H1 (cell line): ENCODE measurements at regions not wholly inside any gene's neighbourhood (a gene's known extent, or its start where the extent isn't known, plus 50 kb on each side); places are given as distances from the start of the nearest gene placed in this dataset.

ENCODE experiments used
- CTCF ChIA-PET: fragments of 300-600 bp; sonication (Branson Sonifier 250); formaldehyde crosslinking; loops from one replicate; lab custom pipeline; 2021; ENCODE audit not compliant: partially characterized antibody; lab: Charles Lee
- POLR2A ChIA-PET: fragments of 300-600 bp; sonication (Branson Sonifier 250); formaldehyde crosslinking; loops from one replicate; lab custom pipeline; 2021; ENCODE audit warnings: inconsistent platforms; ENCODE audit not compliant: partially characterized antibody; lab: Charles Lee
- DNase-seq, 2 experiments: peaks; one replicate each; pipeline versions ENCODE4 v3.0.0 to v3.0.0-alpha.2; 2010 to 2022; ENCODE audit warnings: low spot score in 2 of 2, low read depth in 1 of 2, mixed read lengths in 1 of 2
- FAIRE-seq: peaks from 2 replicates; lab custom pipeline; 2011; peaks lifted over from hg19 to GRCh38; lab: Jason Lieb, UNC
- H2AFZ ChIP-seq: 2 replicates; pipeline ENCODE4 v1.8.1; 2012; ENCODE audit warnings: low read length, inconsistent platforms
- H2AK5ac ChIP-seq: 2 replicates; pipeline ENCODE4 v1.6.1; 2013; ENCODE audit warnings: low read depth, low read length
- H2BK120ac ChIP-seq: replicated peaks from 2 replicates; pipeline ENCODE3; 2013; ENCODE audit warnings: low read depth, low read length, inconsistent platforms
- H2BK12ac ChIP-seq: 2 replicates; pipeline ENCODE4 v1.6.1; 2013; ENCODE audit warnings: low read depth, low read length
- H2BK15ac ChIP-seq: 2 replicates; pipeline ENCODE4 v1.6.1; 2013; ENCODE audit warnings: low read length
- H2BK20ac ChIP-seq: 2 replicates; pipeline ENCODE4 v1.6.1; 2013; ENCODE audit warnings: low read length
- H2BK5ac ChIP-seq: 2 replicates; pipeline ENCODE4 v1.6.1; 2013; ENCODE audit warnings: low read depth, low read length
- H3K14ac ChIP-seq: 2 replicates; pipeline ENCODE4 v1.6.1; 2013; ENCODE audit warnings: inconsistent platforms; ENCODE audit not compliant: insufficient read length
- H3K18ac ChIP-seq: 2 replicates; pipeline ENCODE4 v1.6.1; 2013; ENCODE audit warnings: low read length; ENCODE audit errors: extremely low read depth
- H3K23ac ChIP-seq: 2 replicates; pipeline ENCODE4 v1.6.1; 2013; ENCODE audit warnings: inconsistent platforms; ENCODE audit not compliant: insufficient read length
- H3K23me2 ChIP-seq: 2 replicates; pipeline ENCODE4 v1.6.1; 2013; ENCODE audit warnings: low read depth, low read length
- H3K27ac ChIP-seq: 2 replicates; pipeline ENCODE4 v1.6.1; 2011; ENCODE audit warnings: low read depth, low read length, inconsistent platforms
- H3K27me3 ChIP-seq, 4 experiments: replicated peaks in 1 of 4; 1 replicate in 1 of 4; 2 replicates in 3 of 4; pipeline versions ENCODE4 v1.6.1 to v1.8.1; 2011 to 2013; ENCODE audit warnings: low read length in 3 of 4, mild to moderate bottlenecking in 3 of 4, inconsistent platforms in 2 of 4, mixed read lengths in 2 of 4, moderate library complexity in 1 of 4; ENCODE audit not compliant: control insufficient read depth in 3 of 4, insufficient read depth in 3 of 4; ENCODE audit errors: extremely low read depth in 1 of 4
- H3K36me3 ChIP-seq, 4 experiments: 2 replicates each; pipeline versions ENCODE4 v1.6.1 to v1.8.1; 2011 to 2013; ENCODE audit warnings: mild to moderate bottlenecking in 4 of 4, low read length in 3 of 4, moderate library complexity in 2 of 4, control low read depth in 1 of 4, inconsistent platforms in 1 of 4; ENCODE audit not compliant: insufficient read depth in 4 of 4, control insufficient read depth in 2 of 4
- H3K4ac ChIP-seq: replicated peaks from 2 replicates; pipeline ENCODE3; 2013; ENCODE audit warnings: low read length, low read depth, mixed read lengths, inconsistent platforms; ENCODE audit not compliant: insufficient read length
- H3K4me1 ChIP-seq, 4 experiments: replicated peaks in 1 of 4; 1 replicate in 1 of 4; 2 replicates in 3 of 4; pipeline versions ENCODE4 v1.6.1 to v1.8.1; 2011 to 2013; ENCODE audit warnings: low read length in 3 of 4, inconsistent platforms in 2 of 4, mixed read lengths in 1 of 4; ENCODE audit not compliant: insufficient read depth in 4 of 4, control insufficient read depth in 3 of 4
- H3K4me2 ChIP-seq, 2 experiments: 2 replicates each; pipeline versions ENCODE4 v1.6.1 to v1.8.1; 2011 to 2013; ENCODE audit warnings: low read depth in 2 of 2, low read length in 2 of 2, control low read depth in 1 of 2, inconsistent platforms in 1 of 2, mild to moderate bottlenecking in 1 of 2; ENCODE audit not compliant: insufficient read depth in 1 of 2
- H3K4me3 ChIP-seq, 4 experiments: fragments of 200-600, 300-600 bp in 1 of 4; sonication (generic), shearing (Covaris generic), sonication (Bioruptor Twin) in 1 of 4; 2 replicates each; pipeline versions ENCODE4 v1.5.1 to v1.8.1; 2011 to 2016; ENCODE audit warnings: low read length in 4 of 4, low read depth in 3 of 4, control low read depth in 2 of 4, inconsistent platforms in 2 of 4, mild to moderate bottlenecking in 2 of 4, mixed read lengths in 1 of 4, moderate library complexity in 1 of 4; ENCODE audit not compliant: insufficient read depth in 2 of 4; ENCODE audit errors: extremely low read depth in 1 of 4
- H3K56ac ChIP-seq: replicated peaks from 2 replicates; pipeline ENCODE3; 2013; ENCODE audit warnings: low read depth, mild to moderate bottlenecking, mixed read lengths, low read length, inconsistent platforms; ENCODE audit not compliant: insufficient read length
- H3K79me1 ChIP-seq: 2 replicates; pipeline ENCODE4 v1.6.1; 2013; ENCODE audit warnings: low read depth, low read length, control low read depth
- H3K79me2 ChIP-seq, 2 experiments: 2 replicates each; pipeline versions ENCODE4 v1.6.1 to v1.8.1; 2012 to 2013; ENCODE audit warnings: low read length in 2 of 2, mild to moderate bottlenecking in 2 of 2, inconsistent platforms in 1 of 2; ENCODE audit not compliant: insufficient read depth in 2 of 2, control insufficient read depth in 1 of 2
- H3K9ac ChIP-seq, 4 experiments: replicated peaks in 1 of 4; 1 replicate in 1 of 4; 2 replicates in 3 of 4; pipeline versions ENCODE4 v1.6.1 to v1.8.1; 2011 to 2013; ENCODE audit warnings: low read depth in 3 of 4, low read length in 3 of 4, control low read depth in 2 of 4, mild to moderate bottlenecking in 2 of 4, moderate library complexity in 2 of 4, inconsistent platforms in 1 of 4; ENCODE audit errors: extremely low read depth in 1 of 4
- H3K9me3 ChIP-seq, 2 experiments: 2 replicates each; pipeline versions ENCODE4 v1.6.1 to v1.8.1; 2012 to 2013; ENCODE audit warnings: mild to moderate bottlenecking in 2 of 2, moderate library complexity in 2 of 2, control low read depth in 1 of 2, inconsistent platforms in 1 of 2, low read depth in 1 of 2, low read length in 1 of 2, mixed read lengths in 1 of 2; ENCODE audit not compliant: insufficient read depth in 2 of 2
- H4K20me1 ChIP-seq, 2 experiments: replicated peaks in 1 of 2; 2 replicates each; pipeline versions ENCODE3 to v1.8.1; 2011 to 2013; ENCODE audit warnings: inconsistent platforms in 2 of 2, low read length in 2 of 2, mild to moderate bottlenecking in 1 of 2; ENCODE audit not compliant: insufficient read depth in 2 of 2, control insufficient read depth in 1 of 2
- H4K5ac ChIP-seq: 2 replicates; pipeline ENCODE4 v1.6.1; 2013; ENCODE audit warnings: low read length, low read depth, mixed read lengths, inconsistent platforms; ENCODE audit not compliant: insufficient read length
- H4K8ac ChIP-seq: 2 replicates; pipeline ENCODE4 v1.8.0; 2013; ENCODE audit warnings: mild to moderate bottlenecking, moderate library complexity, low read length, inconsistent platforms; ENCODE audit not compliant: insufficient read depth; ENCODE audit errors: extremely low read depth
- H4K91ac ChIP-seq: replicated peaks from 2 replicates; pipeline ENCODE3; 2013; ENCODE audit warnings: low read length, mixed read lengths, inconsistent platforms; ENCODE audit not compliant: insufficient read length
- WGBS, 2 experiments: shearing (Covaris generic) in 1 of 2; methylation state at CpG; one replicate each; pipeline versions ENCODE4 v1.1.6 to v1.1.7; 2013 to 2015; ENCODE audit warnings: low lambda C conversion rate in 2 of 2, mixed read lengths in 2 of 2, inconsistent platforms in 1 of 2, low coverage in 1 of 2, missing lambda C conversion rate in 1 of 2; ENCODE audit not compliant: insufficient replicate concordance in 2 of 2, insufficient coverage in 1 of 2, insufficient read length in 1 of 2; ENCODE audit errors: extremely low coverage in 1 of 2, missing lambda C conversion rate in 1 of 2; 5-methylcytosine and 5-hydroxymethylcytosine counted together
- TF ChIP-seq, protein P1 (sequence below): IDR thresholded peaks from 2 replicates; pipeline ENCODE4 v1.6.1; 2011; ENCODE audit warnings: low read depth, mild to moderate bottlenecking, low read length; ENCODE audit not compliant: insufficient read depth

DNA sequence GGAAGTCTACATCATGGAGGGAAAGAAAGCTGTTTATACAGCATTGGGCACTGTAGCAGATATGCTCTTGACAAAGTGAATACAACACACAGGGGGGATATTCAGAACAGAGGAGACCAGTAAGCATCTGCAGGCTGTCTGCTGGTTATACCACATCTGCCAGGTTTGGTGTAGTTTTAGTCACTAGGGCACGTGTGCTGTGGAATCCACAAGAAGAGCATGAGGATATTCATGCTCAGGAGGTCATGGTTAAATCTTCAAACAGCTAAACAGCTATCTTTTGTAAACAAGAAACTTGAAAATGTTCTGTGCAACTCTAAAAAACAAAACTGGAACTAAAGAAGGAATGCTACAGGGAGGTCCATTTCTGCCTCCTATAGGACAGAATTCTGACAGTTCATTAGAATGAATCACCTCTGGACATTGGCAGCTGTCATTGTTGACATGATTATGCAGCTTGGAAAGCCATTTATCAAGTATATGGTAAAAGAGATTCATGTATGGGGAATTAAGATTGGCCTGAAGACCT lies 175.8 kb downstream of the RCHY1 start:
- no peaks in the 10 kb centered on the region for H3K4me1 ChIP-seq
- H2BK120ac ChIP-seq: no peak overlapping the region
- H3K4me2 ChIP-seq: no peak overlapping the region
- 71% methylated on average over 1 of the region's 1 CpG; no CpG with 5 or more reads in 1 of the 2 experiments for WGBS, 2 experiments
- no peaks in the 10 kb centered on the region for H3K79me1 ChIP-seq
- no peak overlapping the region for H4K8ac ChIP-seq
- no peaks in the 10 kb centered on the region for H3K27me3 ChIP-seq
- no peak overlapping the region for H2AK5ac ChIP-seq
- H2BK20ac ChIP-seq: no peak overlapping the region
- no peak overlapping the region for H3K4me3 ChIP-seq
- H3K36me3 ChIP-seq: no peaks in the 10 kb centered on the region
- FAIRE-seq: no peak
- no peak overlapping the region for H3K27ac ChIP-seq
- no peak overlapping the region for H2AFZ ChIP-seq
- ChIA-PET CTCF (interaction anchor here (1.8 kb wide), 1 partner anchor 12 kb away, joined by 5 read pairs; no protein-coding TSS in a partner anchor), POLR2A (no interaction called here)
- no peak overlapping the region for H4K5ac ChIP-seq
- H4K20me1 ChIP-seq: no peaks in the 10 kb centered on the region
- no peak overlapping the region for H3K23ac ChIP-seq
- no peak overlapping the region for H3K9ac ChIP-seq
- H3K14ac ChIP-seq: no peak overlapping the region
- H3K18ac ChIP-seq: no peak overlapping the region
- no peaks in the 10 kb centered on the region for H3K23me2 ChIP-seq
- no peak overlapping the region for H3K56ac ChIP-seq
- H3K9me3 ChIP-seq: no peaks in the 10 kb centered on the region
- H2BK5ac ChIP-seq: no peak overlapping the region
- no peak overlapping the region for H3K4ac ChIP-seq
- no peak for DNase-seq
- no peaks in the 10 kb centered on the region for H3K79me2 ChIP-seq
- no peak overlapping the region for H4K91ac ChIP-seq
- no peak overlapping the region for H2BK15ac ChIP-seq
- H2BK12ac ChIP-seq: no peak overlapping the region
- TF ChIP-seq, protein P1, sequence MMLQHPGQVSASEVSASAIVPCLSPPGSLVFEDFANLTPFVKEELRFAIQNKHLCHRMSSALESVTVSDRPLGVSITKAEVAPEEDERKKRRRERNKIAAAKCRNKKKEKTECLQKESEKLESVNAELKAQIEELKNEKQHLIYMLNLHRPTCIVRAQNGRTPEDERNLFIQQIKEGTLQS: no peak
